B cell (primary cell): ENCODE measurements at regions not wholly inside any gene's neighbourhood (a gene's known extent, or its start where the extent isn't known, plus 50 kb on each side); places are given as distances from the start of the nearest gene placed in this dataset.

Experiments
- ATAC-seq: fragments of 200-7000 bp; cut with Tn5 transposase; one replicate; pipeline ENCODE4 v1.10.0; 2021; ENCODE audit warnings: low read depth, mild to moderate bottlenecking, moderate number of reproducible peaks, moderate library complexity
- CTCF ChIA-PET: fragments of 350-600 bp; sonication (Branson Sonifier 250); formaldehyde crosslinking; loops from one replicate; lab custom pipeline; 2021; ENCODE audit warnings: antibody characterized with exemption, inconsistent platforms; lab: Charles Lee
- POLR2A ChIA-PET: fragments of 350-600 bp; sonication (Branson Sonifier 250); formaldehyde crosslinking; loops from one replicate; lab custom pipeline; 2021; ENCODE audit warnings: antibody characterized with exemption; lab: Charles Lee
- DNase-seq: peaks from one replicate; pipeline ENCODE4 v3.0.0; 2013
- H2AFZ ChIP-seq: 2 replicates; pipeline ENCODE4 v1.6.1; 2012; ENCODE audit warnings: mild to moderate bottlenecking, low read depth, low read length; ENCODE audit not compliant: insufficient read depth, poor library complexity, severe bottlenecking
- H3K27ac ChIP-seq, 2 donors: 1 replicate in 1 of 2; 2 replicates in 1 of 2; pipeline ENCODE4 v1.5.1; 2012 to 2013; ENCODE audit warnings: low read length in 2 of 2, mild to moderate bottlenecking in 2 of 2, moderate library complexity in 1 of 2
- H3K27me3 ChIP-seq, 4 experiments: fragments of 200-600 bp in 1 of 4; sonication (generic) in 1 of 4; replicated peaks in 1 of 4; 1 replicate in 2 of 4; 2 replicates in 2 of 4; pipeline versions ENCODE4 v1.6.1 to v1.7.0; 2013 to 2016; ENCODE audit warnings: low read length in 3 of 4, mild to moderate bottlenecking in 2 of 4, mixed read lengths in 1 of 4, moderate library complexity in 1 of 4; ENCODE audit not compliant: insufficient read depth in 4 of 4, control insufficient read depth in 3 of 4; ENCODE audit errors: control extremely low read depth in 1 of 4
- H3K36me3 ChIP-seq, 2 experiments: replicated peaks in 1 of 2; 1 replicate in 1 of 2; 2 replicates in 1 of 2; pipeline versions ENCODE4 v1.6.1 to v1.7.1; 2013; ENCODE audit warnings: low read length in 1 of 2; ENCODE audit not compliant: insufficient read depth in 2 of 2, control insufficient read depth in 1 of 2; ENCODE audit errors: control extremely low read depth in 1 of 2, extremely low read depth in 1 of 2
- H3K4me1 ChIP-seq, 2 donors: fragments of 200-600 bp in 1 of 2; sonication (generic) in 1 of 2; 1 replicate in 1 of 2; 2 replicates in 1 of 2; pipeline versions ENCODE4 v1.5.1 to v1.6.1; 2013 to 2017; ENCODE audit warnings: low read length in 2 of 2; ENCODE audit not compliant: control insufficient read depth in 2 of 2, insufficient read depth in 2 of 2
- H3K4me2 ChIP-seq: replicated peaks from 2 replicates; pipeline ENCODE3; 2012; ENCODE audit warnings: mild to moderate bottlenecking, low read depth, low read length; ENCODE audit not compliant: poor library complexity, severe bottlenecking
- H3K4me3 ChIP-seq, 5 experiments: fragments of 200-600 bp in 1 of 5; sonication (generic) in 1 of 5; 1 replicate in 3 of 5; 2 replicates in 2 of 5; pipeline versions ENCODE4 v1.5.1 to v1.7.0; 2011 to 2016; ENCODE audit warnings: low read length in 4 of 5, mild to moderate bottlenecking in 4 of 5, low read depth in 2 of 5, control low read depth in 1 of 5, moderate library complexity in 1 of 5; ENCODE audit not compliant: insufficient read depth in 1 of 5; ENCODE audit errors: control extremely low read depth in 1 of 5, extremely low read depth in 1 of 5
- H3K79me2 ChIP-seq: fragments of 200-600 bp; sonication (generic); one replicate; pipeline ENCODE4 v1.6.0; 2016; ENCODE audit warnings: low read length; ENCODE audit not compliant: control insufficient read depth, insufficient read depth
- H3K9ac ChIP-seq: fragments of 200-600 bp; sonication (generic); 2 replicates; pipeline ENCODE4 v1.6.1; 2017; ENCODE audit warnings: mild to moderate bottlenecking, low read length, moderate library complexity
- H3K9me3 ChIP-seq, 3 donors: one replicate each; pipeline versions ENCODE4 v1.6.1 to v1.7.1; 2013; ENCODE audit warnings: low read length in 2 of 3; ENCODE audit not compliant: control insufficient read depth in 2 of 3, insufficient read depth in 1 of 3; ENCODE audit errors: control extremely low read depth in 1 of 3
- H4K20me1 ChIP-seq: 2 replicates; pipeline ENCODE4 v1.6.0; 2012; ENCODE audit warnings: mild to moderate bottlenecking, low read length; ENCODE audit not compliant: insufficient read depth, control insufficient read depth, poor library complexity, severe bottlenecking
- H3K27ac Mint-ChIP-seq: one replicate; pipeline ENCODE4 v1.8.0; 2021; ENCODE audit warnings: mixed read lengths
- H3K27me3 Mint-ChIP-seq: one replicate; pipeline ENCODE4 v1.8.0; 2021; ENCODE audit warnings: mixed read lengths
- H3K4me1 Mint-ChIP-seq: one replicate; pipeline ENCODE4 v1.8.0; 2021; ENCODE audit warnings: mixed read lengths
- H3K4me3 Mint-ChIP-seq: one replicate; pipeline ENCODE4 v1.8.0; 2021; ENCODE audit warnings: mixed read lengths
- H3K9me3 Mint-ChIP-seq: one replicate; pipeline ENCODE4 v1.8.0; 2022; ENCODE audit warnings: mixed read lengths; ENCODE audit not compliant: insufficient read depth
- CTCF ChIP-seq: fragments of 200-600 bp; IDR thresholded peaks from one replicate; pipeline ENCODE4 v1.8.0; 2022; ENCODE audit warnings: antibody characterized with exemption, mild to moderate bottlenecking
- EZH2 ChIP-seq: IDR thresholded peaks from 2 replicates; pipeline ENCODE4 v1.6.1; 2012; ENCODE audit warnings: borderline replicate concordance, low read depth, mild to moderate bottlenecking, moderate library complexity, low read length; ENCODE audit not compliant: insufficient read depth, poor library complexity, severe bottlenecking
- WGBS: methylation state at CpG from one replicate; pipeline ENCODE4 v1.1.5; 2013; ENCODE audit warnings: missing lambda C conversion rate; ENCODE audit not compliant: insufficient coverage; 5-methylcytosine and 5-hydroxymethylcytosine counted together
- intact Hi-C: fragments of 100-400 bp; cut with micrococcal nuclease; formaldehyde crosslinking; loops from one replicate; pipeline ENCODE4 v1.10.0; 2022

GRCh38 chrX:96394598-96394997 lies 290.0 kb upstream of the DIAPH2 start:
- H3K79me2 ChIP-seq = no peaks in the 10 kb centered on the region
- no peak overlapping the region for H2AFZ ChIP-seq
- no peak for DNase-seq
- no peaks in the 10 kb centered on the region for H3K36me3 ChIP-seq
- Mint-ChIP-seq H3K9me3 (no peaks in the 10 kb centered on the region), H3K4me3 (no peak overlapping the region), H3K4me1 (no peaks in the 10 kb centered on the region), H3K27me3 (no peaks in the 10 kb centered on the region), H3K27ac (no peak overlapping the region)
- ChIA-PET CTCF (no interaction called here), POLR2A (no interaction called here)
- no peak for TF ChIP-seq CTCF
- no peak overlapping the region for H3K9ac ChIP-seq
- no peak overlapping the region for H3K4me3 ChIP-seq
- no peaks in the 10 kb centered on the region for H3K4me1 ChIP-seq
- no peak overlapping the region for H3K4me2 ChIP-seq
- no CpG with 5 or more reads among the region's 1 CpG for WGBS
- H4K20me1 ChIP-seq = no peaks in the 10 kb centered on the region
- no peaks in the 10 kb centered on the region for H3K27me3 ChIP-seq
- no peaks in the 10 kb centered on the region for H3K9me3 ChIP-seq
- no peak overlapping the region for H3K27ac ChIP-seq
- ATAC-seq = no peak
- intact Hi-C loops = no loop called here

DNA sequence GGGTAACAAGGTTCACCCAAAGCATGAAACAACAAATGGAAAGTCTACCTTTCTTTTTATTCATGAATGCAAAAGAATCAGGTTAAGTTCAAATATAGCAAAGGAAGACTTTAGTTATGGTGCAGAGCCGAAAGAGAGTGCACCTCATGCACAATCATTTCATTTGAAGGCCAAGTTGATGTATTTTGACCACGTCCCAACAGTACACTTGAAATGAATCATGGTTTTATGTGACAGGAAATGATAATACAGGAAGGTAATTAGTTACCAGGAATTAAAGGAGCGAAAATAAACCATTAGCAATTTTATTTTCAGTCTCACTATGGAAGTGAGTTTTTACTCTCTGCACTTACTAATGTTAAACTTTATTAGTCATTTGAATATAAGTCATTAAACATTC lies 281.2 kb upstream of the DIAPH2 start:
- DNase-seq (no peak), ATAC-seq (no peak)
- no peaks in the 10 kb centered on the region for H3K4me1 ChIP-seq
- H3K27ac Mint-ChIP-seq = no peak overlapping the region
- H2AFZ ChIP-seq = no peak overlapping the region
- no peaks in the 10 kb centered on the region for H3K4me1 Mint-ChIP-seq
- ChIA-PET POLR2A (no interaction called here), CTCF (no interaction called here)
- no peaks in the 10 kb centered on the region for H3K79me2 ChIP-seq
- no peak overlapping the region for H3K9ac ChIP-seq
- no peaks in the 10 kb centered on the region for H3K36me3 ChIP-seq
- H3K4me2 ChIP-seq = no peak overlapping the region
- H4K20me1 ChIP-seq = no peaks in the 10 kb centered on the region
- TF ChIP-seq EZH2 (no peak), CTCF (no peak)
- H3K27me3 Mint-ChIP-seq = peaks cover 2% of the 10 kb centered on the region
- no peaks in the 10 kb centered on the region for H3K9me3 ChIP-seq
- no peaks in the 10 kb centered on the region for H3K27me3 ChIP-seq
- H3K27ac ChIP-seq = no peak overlapping the region
- intact Hi-C loops = no loop called here
- no CpG with 5 or more reads among the region's 3 CpGs for WGBS
- no peak overlapping the region for H3K4me3 ChIP-seq
- no peaks in the 10 kb centered on the region for H3K9me3 Mint-ChIP-seq
- no peak overlapping the region for H3K4me3 Mint-ChIP-seq
